HEK293 (cell line): ENCODE measurements at regions not wholly inside any gene's neighbourhood (a gene's known extent, or its start where the extent isn't known, plus 50 kb on each side); places are given as distances from the start of the nearest gene placed in this dataset.

Experiments
- ATF2 ChIP-seq: fragments of 450-650 bp; formaldehyde crosslinking; IDR thresholded peaks from 2 replicates; pipeline ENCODE4 v1.5.1; 2016; ENCODE audit warnings: missing biosample characterization, missing genetic modification characterization, low read depth
- CTCF ChIP-seq: fragments of 450-650 bp; formaldehyde crosslinking; IDR thresholded peaks from 2 replicates; pipeline ENCODE4 v1.5.1; 2016; ENCODE audit warnings: missing biosample characterization, missing genetic modification characterization
- HIC1 ChIP-seq: fragments of 450-650 bp; formaldehyde crosslinking; IDR thresholded peaks from 2 replicates; pipeline ENCODE4 v1.5.1; 2016; ENCODE audit warnings: missing biosample characterization, missing genetic modification characterization
- HOXD13 ChIP-seq: sonication (generic); formaldehyde crosslinking; IDR thresholded peaks from 2 replicates; pipeline ENCODE4 v1.8.0; 2022; ENCODE audit warnings: missing genetic modification reagents, borderline replicate concordance
- ZNF121 ChIP-seq: fragments of 450-650 bp; formaldehyde crosslinking; IDR thresholded peaks from 2 replicates; pipeline ENCODE4 v1.5.1; 2016; ENCODE audit warnings: missing biosample characterization, missing genetic modification characterization
- ZNF274 ChIP-seq, 2 experiments: fragments of 200-500 bp in 1 of 2; fragments of 450-650 bp in 1 of 2; sonication (Bioruptor generic) in 1 of 2; formaldehyde crosslinking in 1 of 2; IDR thresholded peaks; 2 replicates each; pipeline versions ENCODE4 v1.5.1 to v1.6.1; 2014 to 2016; ENCODE audit warnings: borderline replicate concordance in 1 of 2, inconsistent platforms in 1 of 2, low read length in 1 of 2, missing biosample characterization in 1 of 2, missing genetic modification characterization in 1 of 2
- ZNF621 ChIP-seq: fragments of 450-650 bp; formaldehyde crosslinking; IDR thresholded peaks from 2 replicates; pipeline ENCODE4 v1.5.1; 2017; ENCODE audit warnings: missing biosample characterization, missing genetic modification characterization
- ZNF629 ChIP-seq: fragments of 450-650 bp; formaldehyde crosslinking; IDR thresholded peaks from 2 replicates; pipeline ENCODE4 v1.5.1; 2017; ENCODE audit warnings: missing biosample characterization, missing genetic modification characterization

GRCh38 chr16:61270726-61271125 is 765.5 kb downstream of the CDH8 start:
- TF ChIP-seq ZNF629 (tag by site-specific recombination), result no peak
- TF ChIP-seq CTCF, result no peak
- no peak for TF ChIP-seq ZNF274 (IDR thresholded peaks at IDR 0.05; ENCODE audit: low read length)
- no peak for TF ChIP-seq ZNF274 (tag by site-specific recombination; IDR thresholded peaks at IDR 0.05; ENCODE audit: borderline replicate concordance)
- no peak for TF ChIP-seq ZNF121 (tag by site-specific recombination)
- no peak for TF ChIP-seq ATF2 (tag by site-specific recombination)
- no peak for TF ChIP-seq ZNF621 (tag by site-specific recombination)
- no peak for TF ChIP-seq HOXD13 (CRISPR knock-in tag)
- no peak for TF ChIP-seq HIC1
